COR-L47 (cell line): ENCODE measurements at regions not wholly inside any gene's neighbourhood (a gene's known extent, or its start where the extent isn't known, plus 50 kb on each side); places are given as distances from the start of the nearest gene placed in this dataset.
A peak's percentile ranks its signal among the peaks of the same experiment; 100 is the strongest.
"Not testable (repeated sequence)": the region's sequence is repeated elsewhere in the genome, so short reads cannot be mapped to it uniquely, and the experiment has no call there.

Experiments
- DNase-seq: peaks from one replicate; lab custom pipeline; 2025; lab: John Stamatoyannopoulos, UW

DNA sequence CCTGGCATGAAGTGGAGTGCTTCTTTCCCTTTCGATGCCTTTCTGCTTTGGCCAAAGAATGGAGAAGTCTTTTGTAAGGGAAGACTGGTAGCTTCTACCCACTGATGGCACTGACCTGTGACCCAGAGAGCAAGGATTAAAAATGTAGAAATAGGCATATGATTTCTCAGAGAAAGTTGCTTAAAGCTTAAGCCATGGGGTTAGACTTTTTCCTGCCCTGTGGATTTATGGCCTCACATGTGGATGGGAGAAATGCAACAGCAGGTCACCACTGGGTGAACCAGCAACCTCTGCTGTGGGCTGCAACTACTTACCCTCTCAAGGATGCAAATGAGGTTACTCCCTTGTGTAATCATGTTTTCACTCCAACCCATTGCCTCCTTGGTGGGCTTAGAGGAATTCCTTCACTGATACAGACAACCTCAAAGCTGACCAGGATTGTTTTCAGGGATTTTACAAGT lies 86.7 kb upstream of the CDC42EP3 start:
- not testable (repeated sequence) for DNase-seq

DNA sequence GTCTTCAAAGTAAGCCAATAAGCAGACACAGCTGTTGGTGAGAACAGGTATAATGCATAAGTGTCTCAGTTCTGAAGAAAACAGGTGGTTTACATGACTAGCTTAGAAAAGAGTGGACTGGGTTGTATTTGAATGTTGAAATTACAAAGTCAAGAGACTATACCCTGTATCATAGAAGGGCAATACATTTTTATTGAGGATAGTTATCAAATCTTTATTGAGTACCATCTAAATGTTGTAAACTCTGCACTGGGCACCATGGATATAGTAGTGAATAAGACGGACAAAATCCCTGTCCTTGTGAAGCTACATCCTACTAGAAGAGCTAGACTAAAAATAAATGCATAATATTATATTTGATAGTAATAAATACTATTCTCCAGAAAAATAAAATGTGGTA lies 88.5 kb upstream of the CDC42EP3 start:
- DNase-seq = not testable (repeated sequence)

DNA sequence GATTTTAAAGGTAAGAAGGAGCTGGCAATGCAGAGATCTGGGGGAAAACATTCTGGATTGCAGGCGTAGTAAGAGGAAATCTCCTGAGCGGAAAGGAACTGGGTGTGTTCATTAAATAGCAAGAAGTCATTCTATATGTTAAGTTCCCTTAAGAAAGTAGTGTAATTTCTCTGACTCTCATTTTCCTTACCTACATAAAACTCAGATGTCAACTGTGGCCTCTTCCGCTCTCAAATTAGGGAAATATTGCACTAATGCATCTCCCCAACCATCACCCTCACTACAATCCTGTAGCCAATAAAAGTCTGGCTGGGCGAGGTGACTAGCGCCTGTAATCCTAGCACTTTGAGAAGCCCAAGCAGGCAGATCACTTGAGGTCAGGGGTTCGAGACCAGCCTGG lies 89.0 kb upstream of the CDC42EP3 start:
- DNase-seq = no peak

DNA sequence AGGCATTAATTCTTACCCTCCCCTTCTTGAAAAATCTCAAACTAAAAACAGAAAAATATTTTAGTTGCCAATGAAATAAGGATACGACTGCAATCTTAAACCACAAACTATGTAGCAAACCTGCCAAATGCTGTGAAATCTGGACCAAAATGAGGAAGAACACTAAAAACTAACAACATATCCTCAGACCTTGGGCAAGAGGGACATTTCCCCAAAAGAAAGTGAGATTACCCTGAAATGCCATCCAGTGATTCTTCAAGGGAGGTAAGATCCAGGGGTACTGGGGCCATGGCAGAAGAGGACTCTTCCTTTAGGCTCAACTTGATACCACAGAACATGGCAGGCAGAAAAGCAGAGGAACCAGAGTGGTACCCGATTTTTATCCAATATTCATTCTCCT lies 90.8 kb upstream of the CDC42EP3 start:
- not testable (repeated sequence) for DNase-seq

DNA sequence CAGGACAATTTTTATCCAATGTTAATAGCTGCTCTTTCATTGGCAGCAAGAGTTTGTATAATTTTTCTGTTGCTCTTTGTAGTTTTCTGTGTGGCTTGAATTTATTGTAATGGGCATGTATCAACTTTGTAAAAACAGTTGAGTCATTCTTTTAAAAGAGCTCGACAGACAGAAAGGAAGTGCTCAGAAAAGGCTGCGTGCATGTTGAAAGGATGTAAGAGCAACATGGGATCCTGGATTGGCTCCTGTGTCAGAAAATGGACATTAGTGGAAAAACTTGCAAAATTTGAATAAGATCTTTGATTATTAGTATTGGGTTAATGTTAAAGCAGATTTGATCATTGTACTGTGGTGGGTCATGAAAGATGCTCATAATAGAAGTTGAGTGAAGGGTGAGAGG lies 93.3 kb upstream of the CDC42EP3 start:
- no peak for DNase-seq

DNA sequence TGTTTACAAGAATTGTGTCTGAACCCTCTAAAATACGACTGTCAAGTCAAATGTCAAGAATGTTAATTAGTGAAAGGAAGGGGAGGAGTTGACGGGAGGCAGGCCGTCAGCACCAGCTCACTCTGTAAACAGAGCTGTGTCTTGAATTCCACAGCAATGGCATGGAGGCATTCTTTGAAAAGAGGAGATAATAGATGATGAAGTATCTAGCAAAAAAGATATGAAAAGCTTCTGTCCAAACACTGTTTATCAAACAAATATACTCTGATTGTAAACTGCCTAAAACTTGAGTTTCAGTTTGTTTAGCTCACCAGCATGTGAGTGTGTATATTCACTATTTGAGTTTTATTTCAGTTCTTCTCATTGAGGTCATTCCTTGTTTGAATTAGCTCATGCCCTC lies 94.7 kb upstream of the CDC42EP3 start:
- no peak for DNase-seq

DNA sequence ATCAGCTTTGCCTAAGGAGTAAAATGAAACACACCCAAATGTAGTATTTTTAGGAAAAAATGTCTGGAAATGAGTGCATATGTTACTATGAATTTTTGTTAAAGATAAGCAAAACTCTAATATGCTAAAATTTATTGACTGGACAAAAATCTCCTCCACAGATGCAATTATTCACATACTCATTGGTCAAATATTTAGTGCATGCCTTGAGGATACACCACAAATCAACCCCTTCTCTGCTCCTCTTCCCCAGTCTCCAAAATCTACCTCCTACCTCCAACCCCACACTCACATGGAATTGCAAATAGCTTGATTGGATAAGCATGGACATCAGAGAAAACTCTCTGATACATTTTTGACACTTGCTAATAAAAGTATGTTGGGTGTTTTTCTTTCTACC lies 95.6 kb upstream of the CDC42EP3 start:
- no peak for DNase-seq

DNA sequence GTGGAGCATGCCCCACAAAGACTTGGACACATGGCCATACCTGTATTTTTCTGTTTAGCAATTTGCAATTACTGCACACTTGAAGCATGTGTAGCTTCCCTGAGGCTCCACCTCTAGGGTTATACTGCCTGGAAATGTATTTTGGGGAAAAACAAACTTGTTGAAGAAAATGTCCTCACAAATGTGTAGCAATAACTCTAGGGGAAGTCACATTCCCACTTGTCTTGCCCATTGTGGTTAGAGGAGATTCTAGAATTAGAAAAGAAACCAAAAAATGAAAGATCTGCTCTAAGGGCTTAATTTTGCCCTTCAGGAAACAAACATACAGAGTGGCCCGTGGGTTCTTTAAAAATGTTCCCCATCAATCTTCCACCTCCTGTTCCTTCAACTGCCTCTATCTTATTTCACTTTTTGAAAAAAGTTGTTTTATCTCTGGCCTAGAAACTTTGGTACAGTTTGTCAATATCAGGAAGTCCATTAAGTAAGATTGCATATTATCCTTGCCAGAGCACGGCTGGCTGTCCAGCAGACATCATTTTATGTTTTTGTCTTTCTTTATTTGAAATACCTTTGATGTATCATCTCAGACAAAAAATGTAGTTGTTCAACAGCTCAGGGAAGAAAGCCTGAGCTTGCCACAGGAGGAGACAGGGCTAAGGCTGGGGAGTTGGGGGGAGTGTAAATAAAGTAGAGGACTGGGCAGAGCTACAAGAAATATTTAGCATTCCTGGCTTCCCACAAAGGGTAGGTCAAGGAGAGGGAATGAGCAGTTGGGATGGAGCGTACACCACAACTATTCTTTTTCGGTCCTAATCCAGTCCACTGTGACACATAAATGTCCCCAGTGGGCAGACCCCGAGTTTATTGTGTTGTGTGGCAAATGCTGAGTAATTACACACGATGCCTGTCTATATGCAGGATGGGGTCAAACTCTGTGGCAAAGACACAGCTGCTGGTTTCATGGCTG lies 96.8 kb upstream of the CDC42EP3 start:
- DNase-seq = no peak

DNA sequence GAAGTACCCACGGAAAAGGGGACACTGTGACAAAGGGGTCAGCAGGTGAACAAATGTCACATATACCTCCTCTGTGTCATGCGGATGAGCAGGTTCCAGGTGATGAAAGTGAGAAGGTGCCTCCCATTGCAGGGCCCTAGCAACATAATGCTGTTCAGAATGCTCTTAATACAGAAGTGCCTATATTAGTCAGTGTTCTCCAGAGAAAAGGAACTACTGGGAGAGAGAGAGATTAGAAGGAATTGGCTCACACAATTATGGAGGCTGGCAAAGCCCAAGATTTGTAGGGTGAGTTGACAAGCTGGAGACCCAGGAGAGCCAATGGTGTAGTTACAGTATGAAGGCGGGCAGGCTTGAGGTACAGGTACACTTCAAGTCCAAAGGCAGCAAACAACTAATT lies 98.1 kb upstream of the CDC42EP3 start:
- DNase-seq = no peak

DNA sequence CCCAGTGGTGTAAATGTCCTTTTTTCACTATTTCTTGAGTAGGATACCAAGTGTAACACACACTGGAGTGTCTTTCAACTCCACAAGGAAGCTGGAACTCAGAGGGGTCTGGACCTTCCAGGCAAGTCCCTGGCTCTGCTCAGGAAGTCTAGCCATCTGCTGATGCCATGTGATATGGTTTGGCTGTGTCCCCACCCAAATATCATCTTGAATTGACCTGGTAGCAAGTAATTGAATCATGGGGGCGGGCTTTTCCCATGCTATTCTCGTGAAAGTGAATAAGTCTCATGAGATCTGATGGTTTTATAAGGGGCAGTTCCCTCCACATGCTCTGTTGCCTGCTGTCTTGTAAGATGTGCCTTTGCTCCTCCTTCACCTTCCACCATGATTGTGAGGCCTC lies 99.4 kb upstream of the CDC42EP3 start:
- DNase-seq = no peak

DNA sequence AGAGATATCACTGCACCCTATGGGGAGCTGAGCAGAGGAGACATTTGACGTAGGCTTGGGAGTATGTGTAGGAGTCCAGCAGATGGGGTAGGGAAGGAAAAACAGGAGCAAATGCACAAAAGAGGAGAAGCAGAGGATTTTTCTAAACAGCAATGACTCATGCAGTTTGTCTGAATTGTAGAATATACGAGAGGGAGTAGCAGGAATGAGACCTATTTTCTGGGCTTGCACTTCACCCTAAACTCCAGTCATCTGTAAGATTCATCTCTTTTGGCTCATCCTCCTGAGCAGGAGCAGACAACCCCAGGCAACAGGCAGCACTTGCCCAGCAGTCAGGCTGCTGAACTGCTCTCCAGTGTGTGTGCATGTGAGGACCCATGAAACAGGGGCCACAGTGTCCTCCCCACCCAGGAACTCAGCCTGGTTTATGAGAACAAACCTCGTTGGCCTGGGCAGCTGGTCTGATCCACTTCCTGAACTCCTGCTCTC lies 100.2 kb upstream of the CDC42EP3 start:
- DNase-seq = no peak

DNA sequence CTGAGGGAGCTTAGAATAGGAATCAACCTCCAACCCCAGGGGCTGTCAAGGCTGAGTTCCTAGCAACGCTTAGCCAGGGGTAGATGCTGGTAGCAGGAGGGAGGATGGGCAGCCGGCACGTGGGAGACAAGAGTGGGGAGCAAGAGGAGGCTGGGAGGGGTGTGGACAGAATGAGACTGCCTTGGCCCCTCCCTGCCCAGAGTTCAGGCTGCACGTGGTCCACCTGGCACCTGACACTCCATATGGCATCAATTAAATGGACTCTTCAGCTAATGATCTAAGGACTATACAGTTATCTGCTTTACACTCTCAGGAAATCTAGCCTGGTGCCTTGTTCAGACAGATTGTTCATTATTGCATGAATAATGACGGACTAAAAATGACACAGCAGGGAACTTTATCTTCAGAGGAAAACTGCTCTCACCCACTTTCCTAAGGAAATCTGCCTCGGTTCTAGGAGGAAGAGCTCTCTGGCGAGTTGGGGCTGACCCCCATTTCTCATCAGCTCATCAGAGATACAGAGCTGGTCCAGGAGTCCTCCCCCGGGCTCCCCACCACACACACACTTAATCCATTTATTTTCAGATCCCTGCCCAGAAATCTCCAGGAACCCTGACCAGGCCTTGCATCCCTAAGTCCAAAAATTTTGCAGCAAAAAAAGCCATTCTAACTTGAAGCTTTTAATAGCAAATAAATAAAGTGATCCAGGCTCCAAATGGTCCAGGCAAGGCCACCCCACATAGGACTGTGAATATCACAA lies 102.1 kb upstream of the CDC42EP3 start:
- DNase-seq = no peak

DNA sequence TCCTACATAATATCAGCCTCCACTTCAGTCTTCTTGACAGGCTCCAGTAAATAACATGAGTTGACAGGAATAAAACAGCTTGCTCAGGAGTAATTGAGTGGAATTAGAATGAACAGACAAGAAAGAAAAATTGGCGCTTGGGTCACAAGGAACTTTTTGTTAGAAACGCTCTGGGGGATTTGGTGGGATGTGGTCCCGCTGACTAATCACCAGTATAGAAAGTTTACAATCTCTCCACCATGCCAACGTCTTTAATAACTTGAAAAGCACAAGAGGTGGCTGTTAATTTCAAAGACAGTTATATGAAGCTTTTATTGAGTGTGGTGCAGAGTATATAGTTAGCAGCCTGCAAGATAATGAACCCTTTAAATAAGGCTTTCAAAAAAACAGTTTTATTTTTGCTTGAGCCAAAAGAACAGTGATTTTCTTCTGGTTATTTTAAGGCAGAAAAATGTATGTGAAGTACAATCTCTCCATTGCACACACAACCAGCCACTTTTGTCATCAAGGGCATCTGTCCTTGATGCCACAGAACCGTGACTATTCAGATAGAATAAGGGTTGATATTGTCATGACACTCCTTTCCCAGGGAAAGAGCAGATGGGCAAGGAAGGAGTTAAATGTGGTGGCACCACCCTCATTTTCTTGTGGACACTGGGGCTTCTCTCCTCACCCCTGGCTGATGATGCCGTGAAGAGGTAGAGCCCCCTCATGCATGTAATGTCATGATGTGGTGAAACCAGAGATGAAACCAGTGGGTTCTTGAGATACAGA lies 102.9 kb upstream of the CDC42EP3 start:
- not testable (repeated sequence) for DNase-seq

DNA sequence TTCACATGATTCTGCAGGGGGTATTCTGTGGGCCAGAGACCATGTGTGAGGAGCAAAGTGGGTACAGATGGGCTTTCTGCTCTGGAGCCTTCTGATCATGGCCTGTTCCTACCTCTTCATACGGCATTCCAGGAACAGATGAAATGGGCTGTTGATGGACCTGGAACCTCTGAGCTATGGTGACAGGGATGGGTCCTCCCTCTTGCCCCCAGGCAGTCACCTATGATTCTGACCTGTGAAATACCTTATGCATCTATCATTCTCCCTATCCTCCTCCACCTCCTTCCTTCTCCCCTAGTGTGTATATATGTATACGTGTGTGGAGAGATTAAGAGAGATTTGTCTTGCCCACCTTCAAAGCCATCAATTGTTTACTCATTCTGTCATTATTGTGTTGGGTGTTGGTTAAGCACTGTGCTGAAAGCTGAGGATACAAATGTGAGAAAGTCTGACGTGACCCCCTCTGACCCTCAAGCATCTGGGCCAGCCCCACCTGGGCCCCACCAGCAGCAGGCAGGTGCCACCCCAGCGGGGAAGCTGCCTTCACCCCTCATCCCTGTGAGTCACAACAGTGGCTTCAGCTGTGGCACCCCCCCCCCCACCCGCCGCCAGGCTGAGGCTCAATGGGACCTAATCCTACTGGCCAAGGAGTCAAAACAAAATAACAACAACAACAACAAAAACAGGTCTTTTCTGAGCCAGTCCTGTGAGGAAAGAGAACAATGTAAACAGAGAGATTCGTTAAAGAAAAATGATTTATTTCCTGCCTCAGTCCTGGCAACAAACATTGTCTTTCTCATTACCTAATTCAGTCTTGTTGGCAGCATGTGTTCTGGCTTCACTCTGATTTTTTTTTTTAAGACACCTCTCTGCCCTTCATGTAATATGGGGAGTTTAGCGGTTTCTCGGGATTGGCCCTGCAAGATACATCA lies 103.8 kb upstream of the CDC42EP3 start:
- peak; percentile 35 for DNase-seq

DNA sequence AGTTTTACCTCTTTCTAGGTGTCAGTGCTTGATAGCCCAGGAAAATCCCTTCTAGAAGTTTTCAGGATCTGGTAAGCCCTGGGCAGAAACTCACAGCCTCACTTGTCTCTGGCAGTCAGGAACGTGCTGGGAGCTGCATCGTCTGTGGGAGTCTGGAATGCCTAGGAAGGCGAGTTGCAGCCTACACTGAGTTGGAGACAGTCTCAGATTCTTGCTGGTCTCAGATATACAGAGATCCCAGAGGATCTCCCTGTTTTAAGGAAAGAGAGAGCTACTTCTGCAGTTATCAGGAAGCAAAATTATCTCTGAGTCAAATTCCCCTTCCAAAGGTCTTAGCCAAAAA lies 104.4 kb upstream of the CDC42EP3 start:
- no peak for DNase-seq

DNA sequence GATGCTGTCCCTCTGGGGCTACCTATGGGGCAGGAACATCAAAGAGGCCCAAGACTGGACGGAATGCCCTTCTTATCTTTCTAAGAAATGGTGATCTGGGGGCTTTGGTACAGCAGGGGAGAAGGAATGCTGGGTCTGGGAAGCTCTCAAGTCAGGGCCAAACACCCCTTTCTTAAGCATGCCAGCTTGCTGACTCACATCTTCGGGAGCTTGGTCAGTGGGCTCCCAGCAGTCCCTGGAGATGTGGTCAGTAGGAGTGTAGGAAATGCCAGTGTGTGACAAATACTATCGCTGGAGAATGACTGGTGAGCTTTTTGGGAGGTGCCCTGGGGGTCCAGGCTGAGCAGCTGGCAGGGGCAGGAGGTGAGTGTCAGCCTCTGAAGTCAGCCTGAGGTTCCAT lies 105.0 kb upstream of the CDC42EP3 start:
- no peak for DNase-seq

DNA sequence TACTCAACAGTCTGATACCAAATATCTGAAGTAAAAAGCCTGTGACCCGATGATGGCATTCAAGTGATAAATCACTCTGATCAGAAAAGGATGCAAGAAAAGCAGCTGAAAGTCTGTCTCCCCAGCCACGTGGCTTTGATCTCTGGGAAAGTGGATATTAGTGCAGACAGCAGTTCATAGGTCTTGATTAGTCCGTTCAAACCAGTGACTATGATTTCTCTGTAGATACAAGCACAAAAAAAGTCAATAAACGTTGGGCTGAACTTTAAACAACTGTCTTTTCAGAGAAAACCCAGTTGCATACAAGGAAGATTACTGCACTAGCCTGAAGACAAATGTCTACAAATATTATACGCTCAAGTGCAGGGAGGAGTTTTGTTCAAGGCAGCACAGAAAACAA lies 107.7 kb upstream of the CDC42EP3 start:
- no peak for DNase-seq

DNA sequence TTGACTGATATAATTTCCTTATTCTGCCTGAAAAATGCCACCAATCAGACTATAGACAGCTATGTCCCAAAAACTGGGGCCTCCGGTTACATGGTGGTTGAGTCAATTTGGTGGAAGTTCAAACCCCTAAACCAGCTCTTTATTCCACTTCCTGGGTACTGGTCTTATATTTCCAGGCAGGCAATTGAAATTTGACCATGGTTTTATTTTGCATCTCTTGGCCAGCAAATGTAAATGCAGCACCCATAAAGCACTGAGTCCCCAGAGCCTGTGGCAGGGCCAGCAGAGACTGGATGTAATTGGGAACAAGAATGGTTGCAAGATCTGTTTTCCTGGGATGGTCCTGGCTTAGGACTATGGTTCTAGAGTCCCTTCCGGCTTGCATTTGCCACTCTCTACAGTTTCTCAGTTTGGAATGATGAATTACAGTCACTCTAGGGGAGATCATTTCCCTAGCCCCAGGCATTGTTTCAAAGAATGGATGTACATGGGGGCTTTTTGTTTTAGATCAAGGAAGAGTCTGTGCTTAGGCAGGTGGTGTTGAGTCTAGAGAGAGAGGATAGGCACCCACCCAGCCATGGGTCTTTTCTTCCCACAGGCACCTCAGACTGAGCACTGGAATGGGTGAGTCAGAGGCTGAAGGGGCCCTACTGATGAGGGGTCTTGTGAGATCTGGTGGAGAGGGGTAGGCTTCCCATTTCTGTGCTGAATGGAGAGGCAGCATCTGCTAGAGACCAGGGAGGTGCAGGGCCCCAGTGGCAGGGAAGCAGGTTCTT lies 108.4 kb upstream of the CDC42EP3 start:
- DNase-seq = no peak

DNA sequence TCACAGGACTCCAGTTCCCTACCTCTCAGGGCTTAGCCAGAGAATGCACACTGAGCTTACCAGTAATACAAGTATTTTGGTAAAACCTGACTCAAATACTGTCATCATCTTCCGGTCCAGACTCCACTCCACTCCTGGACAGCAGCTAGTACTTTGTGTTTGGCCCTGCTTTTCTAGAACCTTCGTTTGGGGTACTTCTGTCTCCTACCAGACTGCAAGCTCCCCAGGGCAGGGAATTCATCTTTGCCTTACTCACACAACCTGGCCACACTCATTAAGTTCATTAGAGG lies 108.9 kb upstream of the CDC42EP3 start:
- no peak for DNase-seq

DNA sequence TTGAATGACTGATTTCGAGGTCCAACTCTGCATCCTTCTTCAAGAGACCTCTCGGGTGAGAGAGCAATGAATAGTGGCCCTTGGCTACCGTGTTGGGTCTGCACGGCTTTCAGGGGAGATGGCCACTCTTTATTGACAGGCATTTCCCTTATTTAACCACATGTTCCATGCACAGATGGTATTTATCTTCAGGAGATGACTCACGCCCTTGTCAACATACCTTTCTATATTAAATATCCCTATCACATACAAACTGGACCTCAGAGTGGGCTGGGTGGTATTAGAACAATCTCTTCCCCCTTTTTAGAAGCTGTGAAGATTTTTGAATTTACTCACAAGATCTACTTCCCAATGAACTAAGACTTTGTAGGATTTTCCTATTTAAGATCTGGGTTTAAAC lies 109.6 kb upstream of the CDC42EP3 start:
- no peak for DNase-seq
